Spleen (tissue), 11 donors: ENCODE measurements at regions not wholly inside any gene's neighbourhood (a gene's known extent, or its start where the extent isn't known, plus 50 kb on each side); places are given as distances from the start of the nearest gene placed in this dataset.

ENCODE experiments used
- DNase-seq: peaks from one replicate; pipeline ENCODE4 v3.0.0-alpha.2; 2020
- H3K27ac ChIP-seq, 8 donors: fragments of 200-600 bp; sonication (generic) in 7 of 8; 1 replicate in 4 of 8; 2 replicates in 4 of 8; pipeline versions ENCODE4 v1.5.0 to v1.8.0; 2016 to 2021; ENCODE audit warnings: inconsistent platforms in 4 of 8, mild to moderate bottlenecking in 4 of 8, moderate library complexity in 1 of 8
- H3K27me3 ChIP-seq, 7 donors: fragments of 200-600 bp; sonication (generic) in 6 of 7; replicated peaks in 1 of 7; 1 replicate in 4 of 7; 2 replicates in 3 of 7; pipeline versions ENCODE4 v1.5.0 to v1.8.0; 2016 to 2021; ENCODE audit warnings: inconsistent platforms in 3 of 7, mild to moderate bottlenecking in 1 of 7
- H3K36me3 ChIP-seq, 6 donors: fragments of 200-600 bp; sonication (generic) in 5 of 6; 1 replicate in 4 of 6; 2 replicates in 2 of 6; pipeline versions ENCODE4 v1.5.0 to v1.8.0; 2016 to 2021; ENCODE audit warnings: inconsistent platforms in 2 of 6
- H3K4me1 ChIP-seq, 6 donors: fragments of 200-600 bp; sonication (generic) in 5 of 6; 1 replicate in 3 of 6; 2 replicates in 3 of 6; pipeline versions ENCODE4 v1.5.0 to v1.8.0; 2016 to 2021; ENCODE audit warnings: inconsistent platforms in 3 of 6
- H3K4me3 ChIP-seq, 8 donors: fragments of 200-600 bp; sonication (generic) in 7 of 8; 1 replicate in 4 of 8; 2 replicates in 4 of 8; pipeline versions ENCODE4 v1.5.0 to v1.8.0; 2016 to 2021; ENCODE audit warnings: inconsistent platforms in 4 of 8, mild to moderate bottlenecking in 4 of 8, moderate library complexity in 2 of 8
- H3K9me3 ChIP-seq, 8 donors: fragments of 200-600 bp; sonication (generic) in 7 of 8; 1 replicate in 4 of 8; 2 replicates in 4 of 8; pipeline versions ENCODE4 v1.5.0 to v1.8.0; 2016 to 2021; ENCODE audit warnings: inconsistent platforms in 4 of 8
- POLR2A ChIP-seq, 3 donors: fragments of 450-650 bp; IDR thresholded peaks; one replicate each; pipeline ENCODE4 v1.5.1; 2017; ENCODE audit warnings: antibody characterized with exemption in 3 of 3, mild to moderate bottlenecking in 1 of 3
- POLR2AphosphoS5 ChIP-seq, 3 donors: sonication (generic); formaldehyde crosslinking; IDR thresholded peaks; one replicate each; pipeline ENCODE4 v1.5.1; 2017; ENCODE audit warnings: antibody characterized with exemption in 3 of 3
- WGBS, 5 donors: extraction: QIAGEN DNeasy Blood & Tissue Kit in 3 of 5; methylation state at CpG; one replicate each; pipeline versions ENCODE4 v1.1.5 to v1.1.7; 2013 to 2018; 5-methylcytosine and 5-hydroxymethylcytosine counted together
- intact Hi-C: fragments of 100-400 bp; cut with DNase I; formaldehyde crosslinking; loops from one replicate; pipeline ENCODE4 v1.15.0; 2023; ENCODE audit warnings: low total_unique reads
- TF ChIP-seq, protein P1 (sequence below), 11 experiments: fragments of 200-600 bp in 7 of 11; fragments of 450-650 bp in 4 of 11; sonication (generic) in 4 of 11; IDR thresholded peaks in 8 of 11; conservative IDR thresholded peaks in 3 of 11; 1 replicate in 7 of 11; 2 replicates in 4 of 11; pipeline versions ENCODE4 v1.4.0 to v1.8.0; 2016 to 2021; ENCODE audit warnings: antibody characterized with exemption in 11 of 11, inconsistent platforms in 4 of 11, mild to moderate bottlenecking in 1 of 11
- donor health status: healthy with polysubstance abuse.
- donor health status: DM: no; HTN: no; CAD: no; lungs with moderate emphysema.
- donor health status: DM: no; HTN: no; CAD: no.
- donor health status: Bipolar disorder and iron deficiency.
- donor health status: healthy.
- donor health status: DM: no; HTN: no; CAD: no.
- donor health status: DM: yes; HTN: yes; CAD: no.

DNA sequence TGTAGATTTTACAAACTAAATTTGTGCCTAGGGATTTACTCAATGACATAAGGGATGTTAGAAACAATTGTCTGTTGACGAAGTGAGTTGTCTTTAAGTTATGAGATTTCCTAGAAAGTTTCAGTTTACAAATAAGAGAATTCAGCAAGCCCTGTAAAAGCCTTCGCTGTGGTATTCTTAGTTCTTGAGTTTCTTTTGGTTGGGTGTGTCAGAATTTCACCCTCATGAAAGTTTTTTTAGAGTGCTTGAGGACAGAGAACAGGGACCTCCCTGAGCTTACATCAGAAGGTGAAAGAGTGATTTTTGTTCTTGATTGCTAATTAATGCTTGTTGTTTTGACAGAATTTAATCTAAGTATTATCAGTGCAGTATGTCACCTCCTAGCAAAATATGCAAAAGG lies 2628.2 kb downstream of the ARAP2 start:
- Histone ChIP-seq H3K9me3 (peaks cover 0 to 23% (median 13%) of the 10 kb centered on the region in 8 donors), H3K36me3 (no peaks in the 10 kb centered on the region), H3K4me3 (no peak overlapping the region), H3K4me1 (no peaks in the 10 kb centered on the region), H3K27me3 (no peaks in the 10 kb centered on the region), H3K27ac (no peak overlapping the region)
- intact Hi-C loops: no loop called here
- no peak for DNase-seq
- 75 to 93% (median 81%) methylated on average over 2 of the region's 2 CpGs for WGBS, 5 donors
- TF ChIP-seq, protein P1, sequence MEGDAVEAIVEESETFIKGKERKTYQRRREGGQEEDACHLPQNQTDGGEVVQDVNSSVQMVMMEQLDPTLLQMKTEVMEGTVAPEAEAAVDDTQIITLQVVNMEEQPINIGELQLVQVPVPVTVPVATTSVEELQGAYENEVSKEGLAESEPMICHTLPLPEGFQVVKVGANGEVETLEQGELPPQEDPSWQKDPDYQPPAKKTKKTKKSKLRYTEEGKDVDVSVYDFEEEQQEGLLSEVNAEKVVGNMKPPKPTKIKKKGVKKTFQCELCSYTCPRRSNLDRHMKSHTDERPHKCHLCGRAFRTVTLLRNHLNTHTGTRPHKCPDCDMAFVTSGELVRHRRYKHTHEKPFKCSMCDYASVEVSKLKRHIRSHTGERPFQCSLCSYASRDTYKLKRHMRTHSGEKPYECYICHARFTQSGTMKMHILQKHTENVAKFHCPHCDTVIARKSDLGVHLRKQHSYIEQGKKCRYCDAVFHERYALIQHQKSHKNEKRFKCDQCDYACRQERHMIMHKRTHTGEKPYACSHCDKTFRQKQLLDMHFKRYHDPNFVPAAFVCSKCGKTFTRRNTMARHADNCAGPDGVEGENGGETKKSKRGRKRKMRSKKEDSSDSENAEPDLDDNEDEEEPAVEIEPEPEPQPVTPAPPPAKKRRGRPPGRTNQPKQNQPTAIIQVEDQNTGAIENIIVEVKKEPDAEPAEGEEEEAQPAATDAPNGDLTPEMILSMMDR (IDR thresholded peaks at IDR 0.05 in 8 of 11, conservative IDR thresholded peaks at IDR 0.05 in 3 of 11): no peak
- TF ChIP-seq POLR2A (IDR thresholded peaks at IDR 0.05) (no peak), POLR2AphosphoS5 (IDR thresholded peaks at IDR 0.05) (no peak)

DNA sequence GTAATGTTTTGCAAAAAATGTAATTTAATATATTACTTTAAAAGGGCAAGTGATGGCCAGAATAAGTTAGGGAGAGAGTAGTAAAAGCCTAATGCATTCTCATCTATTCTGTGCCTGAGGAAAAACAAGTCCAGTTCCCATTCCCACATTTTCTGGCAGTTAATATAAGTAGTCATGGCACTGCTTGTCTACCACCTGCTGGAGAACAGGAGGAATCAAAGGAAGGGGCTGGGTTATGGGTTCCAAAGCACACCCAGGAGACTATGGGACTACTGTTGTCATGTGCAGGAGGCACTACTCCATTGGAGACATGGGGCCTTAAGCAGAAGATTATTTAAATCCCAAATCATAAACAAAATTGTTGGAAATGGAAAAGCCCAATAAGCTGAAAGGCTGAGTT lies 2618.6 kb downstream of the ARAP2 start:
- TF ChIP-seq, protein P1 (IDR thresholded peaks at IDR 0.05 in 8 of 11, conservative IDR thresholded peaks at IDR 0.05 in 3 of 11): no peak
- no peak for TF ChIP-seq POLR2A (IDR thresholded peaks at IDR 0.05)
- TF ChIP-seq POLR2AphosphoS5 (IDR thresholded peaks at IDR 0.05): no peak
- no peak overlapping the region for H3K4me3 ChIP-seq
- H3K36me3 ChIP-seq: no peaks in the 10 kb centered on the region
- DNase-seq: no peak
- H3K4me1 ChIP-seq: no peaks in the 10 kb centered on the region
- H3K27me3 ChIP-seq: no peaks in the 10 kb centered on the region
- intact Hi-C loops: no loop called here
- peaks cover 0 to 12% (median 0%) of the 10 kb centered on the region in 8 donors for H3K9me3 ChIP-seq
- H3K27ac ChIP-seq: no peak overlapping the region

DNA sequence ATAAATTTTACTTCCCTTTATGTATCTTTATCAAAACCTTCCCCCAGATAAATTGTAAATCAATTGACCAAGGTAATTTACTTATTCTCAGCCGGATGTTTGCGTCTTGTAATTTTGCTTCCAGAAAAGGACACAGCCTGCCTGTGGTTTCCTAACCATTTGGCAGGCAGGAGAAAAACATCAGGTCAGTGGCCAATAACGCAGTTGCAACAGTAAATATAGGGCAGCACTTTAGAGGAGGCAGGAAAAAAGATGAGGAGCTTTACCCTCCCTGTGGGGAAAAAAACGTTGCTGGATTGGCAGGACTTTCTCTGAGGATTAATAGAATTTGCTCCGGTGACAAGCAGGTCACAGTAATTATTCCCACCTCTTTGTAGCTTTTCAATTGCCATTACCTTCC lies 2618.1 kb downstream of the ARAP2 start:
- no peak for DNase-seq
- TF ChIP-seq POLR2A (IDR thresholded peaks at IDR 0.05): no peak
- TF ChIP-seq, protein P1 (IDR thresholded peaks at IDR 0.05 in 8 of 11, conservative IDR thresholded peaks at IDR 0.05 in 3 of 11): no peak
- TF ChIP-seq POLR2AphosphoS5 (IDR thresholded peaks at IDR 0.05): no peak
- WGBS, 5 donors: 50 to 66% (median 58%) methylated on average over 5 of the region's 5 CpGs

DNA sequence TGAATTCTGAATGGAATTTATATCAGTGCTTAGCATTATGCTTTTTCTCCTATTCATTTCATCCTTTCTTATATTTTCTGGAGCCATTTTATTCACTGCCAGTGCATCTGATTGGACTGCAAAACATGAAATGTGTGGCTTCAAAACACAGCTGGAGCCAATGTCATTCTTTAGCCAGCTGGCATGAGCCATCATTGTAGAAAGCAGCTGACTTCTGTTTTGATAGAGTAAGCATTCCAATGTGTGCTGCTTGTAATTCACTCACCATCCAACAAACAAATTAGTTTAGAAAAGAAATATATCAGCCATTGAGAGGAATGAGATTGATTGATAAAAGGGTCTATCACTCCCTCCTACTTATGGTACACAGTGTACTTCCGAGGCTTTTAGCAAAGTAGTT lies 2616.0 kb downstream of the ARAP2 start:
- Histone ChIP-seq H3K27ac (no peak overlapping the region), H3K27me3 (no peaks in the 10 kb centered on the region), H3K36me3 (no peaks in the 10 kb centered on the region), H3K9me3 (peaks cover 0 to 29% (median 9%) of the 10 kb centered on the region in 8 donors), H3K4me3 (no peak overlapping the region), H3K4me1 (no peaks in the 10 kb centered on the region)
- intact Hi-C loops: no loop called here
- DNase-seq: no peak
- TF ChIP-seq POLR2A (IDR thresholded peaks at IDR 0.05): no peak
- WGBS, 5 donors: 74 to 89% (median 81%) methylated on average over 1 of the region's 1 CpG

More for the DNA sequence above, 2618.1 kb downstream of the ARAP2 start:
- Histone ChIP-seq H3K27ac (no peak overlapping the region), H3K4me3 (no peak overlapping the region), H3K36me3 (no peaks in the 10 kb centered on the region), H3K9me3 (peaks cover 0 to 16% (median 1%) of the 10 kb centered on the region in 8 donors), H3K27me3 (no peaks in the 10 kb centered on the region), H3K4me1 (no peaks in the 10 kb centered on the region)
- intact Hi-C loops: no loop called here

DNA sequence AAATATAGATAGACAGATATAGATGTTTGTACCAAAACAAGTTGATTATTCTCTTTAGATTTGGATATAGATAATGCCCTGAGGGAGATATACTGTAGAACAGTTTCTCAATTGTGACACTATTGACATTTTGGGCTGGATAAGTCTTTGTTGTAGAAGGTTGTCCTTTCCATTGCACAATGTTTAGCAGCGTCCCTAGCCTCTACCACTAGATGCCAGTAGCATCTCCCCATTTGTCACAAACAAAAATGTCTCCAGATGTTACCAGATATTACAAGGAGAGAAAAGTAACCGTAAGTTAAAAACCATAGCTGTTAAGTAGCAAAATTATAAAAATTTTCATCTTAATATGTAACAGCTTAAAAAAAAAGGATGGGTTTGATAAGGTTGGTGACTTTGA lies 2595.3 kb downstream of the ARAP2 start:
- no peaks in the 10 kb centered on the region for H3K27me3 ChIP-seq
- no peak overlapping the region for H3K4me3 ChIP-seq
- intact Hi-C loops: no loop called here
- no peak overlapping the region for H3K27ac ChIP-seq
- no peaks in the 10 kb centered on the region for H3K4me1 ChIP-seq
- no peaks in the 10 kb centered on the region for H3K36me3 ChIP-seq
- H3K9me3 ChIP-seq: peaks cover 0 to 6% (median 0%) of the 10 kb centered on the region in 8 donors
- no peak for DNase-seq
- WGBS, 5 donors: 47 to 81% (median 55%) methylated on average over 2 of the region's 2 CpGs
- TF ChIP-seq, protein P1 (IDR thresholded peaks at IDR 0.05 in 8 of 11, conservative IDR thresholded peaks at IDR 0.05 in 3 of 11): no peak
- TF ChIP-seq POLR2A (IDR thresholded peaks at IDR 0.05): no peak
